GM12878 (cell line): ENCODE measurements at regions not wholly inside any gene's neighbourhood (a gene's known extent, or its start where the extent isn't known, plus 50 kb on each side); places are given as distances from the start of the nearest gene placed in this dataset.

Experiments
- ATAC-seq: fragments of 200-7000 bp; cut with Tn5 transposase; 3 replicates; pipeline ENCODE4 v1.9.1; 2020; ENCODE audit warnings: mild to moderate bottlenecking, moderate library complexity
- BruUV-seq: library from RNA; stranded (reverse); fragments of 400-500 nt; replicated peaks from 2 replicates; lab custom pipeline; 2021; lab: Mats Ljungman, UMichigan
- CTCF ChIA-PET: fragments of 300-600 bp; sonication (Branson Sonifier 250); formaldehyde crosslinking; extraction: SDS; loops from one replicate; lab custom pipeline; 2021; ENCODE audit warnings: inconsistent platforms; lab: Yijun Ruan, JAX
- POLR2A ChIA-PET: fragments of 350-600 bp; formaldehyde crosslinking; extraction: SDS; loops from one replicate; lab custom pipeline; 2021; ENCODE audit warnings: inconsistent platforms; lab: Charles Lee
- RAD21 ChIA-PET: fragments of 300-600 bp; sonication (Branson Sonifier 250); formaldehyde crosslinking; loops from one replicate; lab custom pipeline; 2023; ENCODE audit warnings: antibody characterized with exemption; ENCODE audit not compliant: unreplicated experiment; lab: Charles Lee
- SMC1A ChIA-PET: fragments of 300-600 bp; sonication (Branson Sonifier 250); formaldehyde crosslinking; loops from one replicate; lab custom pipeline; 2023; ENCODE audit not compliant: unreplicated experiment, uncharacterized antibody; lab: Charles Lee
- DNase-seq: peaks from one replicate; pipeline ENCODE4 v3.0.0-alpha.2; 2011; ENCODE audit warnings: low read depth, low spot score
- FAIRE-seq: peaks from 3 replicates; lab custom pipeline; 2011; peaks lifted over from hg19 to GRCh38; lab: Jason Lieb, UNC
- H2AFZ ChIP-seq: 2 replicates; pipeline ENCODE4 v1.6.0; 2011; ENCODE audit warnings: low read depth, low read length, control low read depth; ENCODE audit not compliant: control insufficient read depth
- H3K27ac ChIP-seq: 2 replicates; pipeline ENCODE4 v1.5.1; 2011; ENCODE audit warnings: control low read depth; ENCODE audit not compliant: control insufficient read depth, insufficient read depth
- H3K27me3 ChIP-seq, 2 experiments: replicated peaks in 1 of 2; 2 replicates each; pipeline versions ENCODE4 v1.6.0 to v1.6.1; 2011; ENCODE audit warnings: low read length in 1 of 2; ENCODE audit not compliant: control insufficient read depth in 2 of 2, insufficient read depth in 2 of 2
- H3K36me3 ChIP-seq, 2 experiments: 2 replicates each; pipeline ENCODE4 v1.5.1; 2011; ENCODE audit warnings: low read length in 1 of 2; ENCODE audit not compliant: control insufficient read depth in 2 of 2, insufficient read depth in 2 of 2
- H3K4me1 ChIP-seq: 2 replicates; pipeline ENCODE4 v1.6.1; 2011; ENCODE audit warnings: mild to moderate bottlenecking, low read length, moderate library complexity, mixed read lengths; ENCODE audit not compliant: control insufficient read depth, insufficient read depth
- H3K4me2 ChIP-seq: 2 replicates; pipeline ENCODE4 v1.6.0; 2011; ENCODE audit warnings: control low read depth; ENCODE audit not compliant: control insufficient read depth, insufficient read depth
- H3K4me3 ChIP-seq: fragments of 200-600 bp; sonication (generic); 2 replicates; pipeline ENCODE4 v1.5.1; 2016
- H3K79me2 ChIP-seq: 2 replicates; pipeline ENCODE4 v1.6.0; 2011; ENCODE audit warnings: low read length; ENCODE audit not compliant: control insufficient read depth, insufficient read depth
- H3K9ac ChIP-seq: 2 replicates; pipeline ENCODE4 v1.8.0; 2011; ENCODE audit warnings: low read length, control low read depth, mixed read lengths; ENCODE audit not compliant: control insufficient read depth, insufficient read depth
- H3K9me3 ChIP-seq: replicated peaks from 3 replicates; pipeline ENCODE4 v1.5.1; 2011; ENCODE audit warnings: mild to moderate bottlenecking, low read length; ENCODE audit not compliant: control insufficient read depth, insufficient read depth
- H4K20me1 ChIP-seq: 2 replicates; pipeline ENCODE4 v1.6.0; 2011; ENCODE audit not compliant: control insufficient read depth, insufficient read depth
- EED ChIP-seq: sonication (generic); IDR thresholded peaks from 2 replicates; pipeline ENCODE4 v1.6.1; 2016; ENCODE audit warnings: antibody characterized with exemption, low read depth
- KDM1A ChIP-seq: fragments of 200-600 bp; sonication (generic); IDR thresholded peaks from 2 replicates; pipeline ENCODE4 v1.6.1; 2016; ENCODE audit warnings: borderline replicate concordance
- MTA3 ChIP-seq: IDR thresholded peaks from 2 replicates; pipeline ENCODE4 v1.6.1; 2012; ENCODE audit warnings: low read length, inconsistent platforms, borderline replicate concordance
- RAD21 ChIP-seq: IDR thresholded peaks from 2 replicates; pipeline ENCODE4 v1.6.1; 2011; ENCODE audit warnings: mild to moderate bottlenecking, low read depth, low read length, moderate library complexity; ENCODE audit not compliant: insufficient read depth
- TBL1XR1 ChIP-seq: IDR thresholded peaks from 2 replicates; pipeline ENCODE4 v1.6.1; 2012; ENCODE audit warnings: low read depth, low read length, improper control_type of control experiment
- ZNF24 ChIP-seq: fragments of 450-650 bp; IDR thresholded peaks from 2 replicates; pipeline ENCODE4 v1.6.1; 2017; ENCODE audit warnings: antibody characterized with exemption, mild to moderate bottlenecking
- ZSCAN29 ChIP-seq: fragments of 450-650 bp; IDR thresholded peaks from 2 replicates; pipeline ENCODE4 v1.6.1; 2017; ENCODE audit warnings: mild to moderate bottlenecking, moderate library complexity
- WGBS: methylation state at CpG from one replicate; pipeline ENCODE4 v1.1.6; 2016; ENCODE audit warnings: low lambda C conversion rate; ENCODE audit not compliant: insufficient replicate concordance, insufficient coverage; ENCODE audit errors: missing lambda C conversion rate; 5-methylcytosine and 5-hydroxymethylcytosine counted together
- in situ Hi-C: fragments of 300-500 bp; cut with MboI; formaldehyde crosslinking; loops from 9 replicates; pipeline ENCODE4 v1.14.3; 2018; ENCODE audit warnings: mixed read lengths
- intact Hi-C: fragments of 100-400 bp; cut with micrococcal nuclease; formaldehyde crosslinking; loops from one replicate; pipeline ENCODE4 v1.14.2; 2022; ENCODE audit not compliant: unreplicated experiment
- TF ChIP-seq, protein P1 (sequence below): IDR thresholded peaks from 2 replicates; pipeline ENCODE4 v1.6.1; 2012; ENCODE audit warnings: improper control_type of control experiment, low read depth, low read length; ENCODE audit not compliant: insufficient replicate concordance
- TF ChIP-seq, protein P2 (sequence below): fragments of 450-650 bp; IDR thresholded peaks from 2 replicates; pipeline ENCODE4 v1.6.1; 2017; ENCODE audit warnings: low read depth, mild to moderate bottlenecking, moderate library complexity
- TF ChIP-seq, protein P3 (sequence below): fragments of 450-650 bp; IDR thresholded peaks from 2 replicates; pipeline ENCODE4 v1.6.1; 2018; ENCODE audit warnings: mild to moderate bottlenecking, low read depth, moderate library complexity; ENCODE audit not compliant: partially characterized antibody

DNA sequence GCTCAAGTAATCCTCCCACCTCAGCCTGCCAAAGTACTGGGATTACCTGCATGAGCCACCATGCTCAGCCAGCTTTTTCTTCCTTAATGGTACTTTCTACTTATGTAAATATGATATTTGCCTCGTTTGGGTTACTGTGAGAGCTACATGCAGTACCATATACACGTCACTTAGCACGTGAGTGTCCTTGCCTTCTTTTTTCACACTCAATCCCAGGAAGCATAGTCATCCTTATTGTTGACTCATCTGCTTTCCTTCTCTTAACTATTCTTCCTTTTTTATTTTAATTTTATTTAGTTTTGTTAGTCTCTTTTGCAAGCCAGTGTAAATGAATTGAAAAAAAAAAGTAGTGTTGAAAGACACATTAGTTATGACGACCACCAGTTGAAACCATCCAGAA lies 205.9 kb downstream of the HIPK3 start (continued):
- TF ChIP-seq, protein P1, sequence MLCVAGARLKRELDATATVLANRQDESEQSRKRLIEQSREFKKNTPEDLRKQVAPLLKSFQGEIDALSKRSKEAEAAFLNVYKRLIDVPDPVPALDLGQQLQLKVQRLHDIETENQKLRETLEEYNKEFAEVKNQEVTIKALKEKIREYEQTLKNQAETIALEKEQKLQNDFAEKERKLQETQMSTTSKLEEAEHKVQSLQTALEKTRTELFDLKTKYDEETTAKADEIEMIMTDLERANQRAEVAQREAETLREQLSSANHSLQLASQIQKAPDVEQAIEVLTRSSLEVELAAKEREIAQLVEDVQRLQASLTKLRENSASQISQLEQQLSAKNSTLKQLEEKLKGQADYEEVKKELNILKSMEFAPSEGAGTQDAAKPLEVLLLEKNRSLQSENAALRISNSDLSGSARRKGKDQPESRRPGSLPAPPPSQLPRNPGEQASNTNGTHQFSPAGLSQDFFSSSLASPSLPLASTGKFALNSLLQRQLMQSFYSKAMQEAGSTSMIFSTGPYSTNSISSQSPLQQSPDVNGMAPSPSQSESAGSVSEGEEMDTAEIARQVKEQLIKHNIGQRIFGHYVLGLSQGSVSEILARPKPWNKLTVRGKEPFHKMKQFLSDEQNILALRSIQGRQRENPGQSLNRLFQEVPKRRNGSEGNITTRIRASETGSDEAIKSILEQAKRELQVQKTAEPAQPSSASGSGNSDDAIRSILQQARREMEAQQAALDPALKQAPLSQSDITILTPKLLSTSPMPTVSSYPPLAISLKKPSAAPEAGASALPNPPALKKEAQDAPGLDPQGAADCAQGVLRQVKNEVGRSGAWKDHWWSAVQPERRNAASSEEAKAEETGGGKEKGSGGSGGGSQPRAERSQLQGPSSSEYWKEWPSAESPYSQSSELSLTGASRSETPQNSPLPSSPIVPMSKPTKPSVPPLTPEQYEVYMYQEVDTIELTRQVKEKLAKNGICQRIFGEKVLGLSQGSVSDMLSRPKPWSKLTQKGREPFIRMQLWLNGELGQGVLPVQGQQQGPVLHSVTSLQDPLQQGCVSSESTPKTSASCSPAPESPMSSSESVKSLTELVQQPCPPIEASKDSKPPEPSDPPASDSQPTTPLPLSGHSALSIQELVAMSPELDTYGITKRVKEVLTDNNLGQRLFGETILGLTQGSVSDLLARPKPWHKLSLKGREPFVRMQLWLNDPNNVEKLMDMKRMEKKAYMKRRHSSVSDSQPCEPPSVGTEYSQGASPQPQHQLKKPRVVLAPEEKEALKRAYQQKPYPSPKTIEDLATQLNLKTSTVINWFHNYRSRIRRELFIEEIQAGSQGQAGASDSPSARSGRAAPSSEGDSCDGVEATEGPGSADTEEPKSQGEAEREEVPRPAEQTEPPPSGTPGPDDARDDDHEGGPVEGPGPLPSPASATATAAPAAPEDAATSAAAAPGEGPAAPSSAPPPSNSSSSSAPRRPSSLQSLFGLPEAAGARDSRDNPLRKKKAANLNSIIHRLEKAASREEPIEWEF = no peak
- TF ChIP-seq EED = no peak
- TF ChIP-seq, protein P2, sequence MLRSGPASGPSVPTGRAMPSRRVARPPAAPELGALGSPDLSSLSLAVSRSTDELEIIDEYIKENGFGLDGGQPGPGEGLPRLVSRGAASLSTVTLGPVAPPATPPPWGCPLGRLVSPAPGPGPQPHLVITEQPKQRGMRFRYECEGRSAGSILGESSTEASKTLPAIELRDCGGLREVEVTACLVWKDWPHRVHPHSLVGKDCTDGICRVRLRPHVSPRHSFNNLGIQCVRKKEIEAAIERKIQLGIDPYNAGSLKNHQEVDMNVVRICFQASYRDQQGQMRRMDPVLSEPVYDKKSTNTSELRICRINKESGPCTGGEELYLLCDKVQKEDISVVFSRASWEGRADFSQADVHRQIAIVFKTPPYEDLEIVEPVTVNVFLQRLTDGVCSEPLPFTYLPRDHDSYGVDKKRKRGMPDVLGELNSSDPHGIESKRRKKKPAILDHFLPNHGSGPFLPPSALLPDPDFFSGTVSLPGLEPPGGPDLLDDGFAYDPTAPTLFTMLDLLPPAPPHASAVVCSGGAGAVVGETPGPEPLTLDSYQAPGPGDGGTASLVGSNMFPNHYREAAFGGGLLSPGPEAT = no peak
- TF ChIP-seq TBL1XR1 = no peak

DNA sequence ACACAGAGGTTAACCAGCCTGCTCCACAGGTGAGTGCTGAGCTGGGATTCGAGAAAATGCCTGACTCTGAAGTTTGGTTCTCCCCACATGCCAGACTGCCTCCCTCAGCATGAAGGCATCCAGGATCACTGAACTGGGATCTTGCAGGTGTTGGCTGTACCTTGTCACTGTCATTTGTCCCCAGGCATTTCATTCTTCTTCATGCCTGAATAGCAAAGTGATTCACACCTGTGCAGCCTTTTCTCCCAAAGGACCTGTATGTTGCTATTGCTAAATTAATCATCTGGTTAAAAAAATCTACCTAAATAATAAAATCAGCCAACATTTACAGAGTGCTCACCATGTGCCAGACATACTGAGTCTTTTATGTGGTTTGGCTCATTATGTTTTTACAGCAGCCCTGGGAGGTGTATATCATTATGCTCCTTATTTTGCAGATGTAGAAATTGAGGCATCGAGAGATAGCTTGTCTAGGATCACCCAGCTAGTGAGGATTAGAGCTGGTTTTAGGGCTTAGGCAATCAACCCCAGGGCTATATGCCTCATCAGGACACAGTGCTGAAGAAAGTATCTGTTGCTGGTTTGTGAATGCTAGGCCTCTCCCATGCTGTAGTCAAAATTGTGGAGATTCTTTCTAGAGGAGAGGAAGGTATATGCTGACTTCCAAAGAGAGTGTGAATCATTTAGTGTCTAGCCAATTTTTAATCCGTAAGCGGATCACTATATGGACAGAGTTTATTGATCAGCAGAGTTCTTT lies 204.4 kb downstream of the HIPK3 start:
- no peak for FAIRE-seq
- ATAC-seq = no peak
- WGBS = 22% methylated on average over 4 of the region's 4 CpGs
- BruUV-seq = no TSS peak
- ChIA-PET POLR2A (no interaction called here), RAD21 (no interaction called here), SMC1A (interaction anchor here (1.0 to 1.3 kb wide), 3 partner anchors 8 to 281 kb away, joined by 3 read pairs; no protein-coding TSS in a partner anchor), CTCF (no interaction called here)
- no peaks in the 10 kb centered on the region for H3K79me2 ChIP-seq
- H3K9me3 ChIP-seq = no peaks in the 10 kb centered on the region
- H3K4me3 ChIP-seq = no peak overlapping the region
- in situ Hi-C loops (no loop called here), intact Hi-C loops (no loop called here)
- H3K4me2 ChIP-seq = no peak overlapping the region
- H3K36me3 ChIP-seq = no peaks in the 10 kb centered on the region
- no peaks in the 10 kb centered on the region for H3K4me1 ChIP-seq
- no peak overlapping the region for H3K9ac ChIP-seq
- H3K27ac ChIP-seq = no peak overlapping the region
- no peak overlapping the region for H2AFZ ChIP-seq
- no peak for DNase-seq
- H4K20me1 ChIP-seq = no peaks in the 10 kb centered on the region
- H3K27me3 ChIP-seq = no peaks in the 10 kb centered on the region
- no peak for TF ChIP-seq MTA3
- TF ChIP-seq, protein P3, sequence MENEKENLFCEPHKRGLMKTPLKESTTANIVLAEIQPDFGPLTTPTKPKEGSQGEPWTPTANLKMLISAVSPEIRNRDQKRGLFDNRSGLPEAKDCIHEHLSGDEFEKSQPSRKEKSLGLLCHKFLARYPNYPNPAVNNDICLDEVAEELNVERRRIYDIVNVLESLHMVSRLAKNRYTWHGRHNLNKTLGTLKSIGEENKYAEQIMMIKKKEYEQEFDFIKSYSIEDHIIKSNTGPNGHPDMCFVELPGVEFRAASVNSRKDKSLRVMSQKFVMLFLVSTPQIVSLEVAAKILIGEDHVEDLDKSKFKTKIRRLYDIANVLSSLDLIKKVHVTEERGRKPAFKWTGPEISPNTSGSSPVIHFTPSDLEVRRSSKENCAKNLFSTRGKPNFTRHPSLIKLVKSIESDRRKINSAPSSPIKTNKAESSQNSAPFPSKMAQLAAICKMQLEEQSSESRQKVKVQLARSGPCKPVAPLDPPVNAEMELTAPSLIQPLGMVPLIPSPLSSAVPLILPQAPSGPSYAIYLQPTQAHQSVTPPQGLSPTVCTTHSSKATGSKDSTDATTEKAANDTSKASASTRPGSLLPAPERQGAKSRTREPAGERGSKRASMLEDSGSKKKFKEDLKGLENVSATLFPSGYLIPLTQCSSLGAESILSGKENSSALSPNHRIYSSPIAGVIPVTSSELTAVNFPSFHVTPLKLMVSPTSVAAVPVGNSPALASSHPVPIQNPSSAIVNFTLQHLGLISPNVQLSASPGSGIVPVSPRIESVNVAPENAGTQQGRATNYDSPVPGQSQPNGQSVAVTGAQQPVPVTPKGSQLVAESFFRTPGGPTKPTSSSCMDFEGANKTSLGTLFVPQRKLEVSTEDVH = no peak
- TF ChIP-seq KDM1A = no peak
- TF ChIP-seq ZSCAN29 = no peak
- TF ChIP-seq RAD21 = no peak
- no peak for TF ChIP-seq ZNF24
